K562 (cell line): ENCODE measurements at regions not wholly inside any gene's neighbourhood (a gene's known extent, or its start where the extent isn't known, plus 50 kb on each side); places are given as distances from the start of the nearest gene placed in this dataset.

ENCODE experiments used
- ATAC-seq: fragments of 200-7000 bp; cut with Tn5 transposase; 3 replicates; pipeline ENCODE4 v1.9.1; 2020; ENCODE audit warnings: moderate library complexity
- BruUV-seq: library from RNA; stranded (reverse); fragments of 400-500 nt; replicated peaks from 2 replicates; lab custom pipeline; 2021; lab: Mats Ljungman, UMichigan
- CTCF ChIA-PET: fragments of 300-600 bp; formaldehyde crosslinking; extraction: SDS; loops from one replicate; lab custom pipeline; 2021; ENCODE audit warnings: low intra/inter-chr PET ratio; lab: Yijun Ruan, JAX
- POLR2A ChIA-PET: fragments of 300-600, 350-650 bp; sonication (Branson Sonifier 250); formaldehyde crosslinking; extraction: SDS; loops from one replicate; lab custom pipeline; 2021; ENCODE audit warnings: antibody characterized with exemption, inconsistent platforms; lab: Yijun Ruan, JAX
- DNase-seq, 4 experiments: peaks; one replicate each; pipeline versions ENCODE4 v3.0.0 to v3.0.0-alpha.2; 2011 to 2018; ENCODE audit warnings: low spot score in 3 of 4, mixed read lengths in 3 of 4; ENCODE audit errors: extremely low read depth in 1 of 4
- FAIRE-seq: peaks from 2 replicates; lab custom pipeline; 2011; peaks lifted over from hg19 to GRCh38; lab: Jason Lieb, UNC
- H2AFZ ChIP-seq: 2 replicates; pipeline ENCODE4 v1.6.0; 2011; ENCODE audit warnings: low read depth, low read length, control low read depth, inconsistent platforms
- H3K27ac ChIP-seq: fragments of 200-600 bp; 3 replicates; pipeline ENCODE4 v1.8.0; 2011; ENCODE audit warnings: low read depth, mild to moderate bottlenecking, control low read depth, inconsistent platforms, low read length, moderate library complexity, mixed read lengths; ENCODE audit errors: extremely low read depth
- H3K27me3 ChIP-seq, 2 experiments: fragments of 300-600 bp in 1 of 2; 2 replicates in 1 of 2; 3 replicates in 1 of 2; pipeline versions ENCODE4 v1.6.0 to v1.8.0; 2011; ENCODE audit warnings: inconsistent platforms in 2 of 2, low read length in 2 of 2, mild to moderate bottlenecking in 1 of 2, mixed read lengths in 1 of 2, moderate library complexity in 1 of 2; ENCODE audit not compliant: control insufficient read depth in 2 of 2, insufficient read depth in 2 of 2
- H3K36me3 ChIP-seq: fragments of 300-600 bp; 3 replicates; pipeline ENCODE4 v1.8.0; 2011; ENCODE audit warnings: mild to moderate bottlenecking, low read length, inconsistent platforms; ENCODE audit not compliant: control insufficient read depth, insufficient read depth
- H3K4me1 ChIP-seq, 2 experiments: fragments of 200-600 bp in 1 of 2; replicated peaks in 1 of 2; 2 replicates in 1 of 2; 3 replicates in 1 of 2; pipeline versions ENCODE4 v1.5.1 to v1.8.0; 2011; ENCODE audit warnings: inconsistent platforms in 2 of 2, low read length in 2 of 2, mild to moderate bottlenecking in 1 of 2, mixed read lengths in 1 of 2, moderate library complexity in 1 of 2; ENCODE audit not compliant: control insufficient read depth in 2 of 2, insufficient read depth in 2 of 2
- H3K4me2 ChIP-seq: 2 replicates; pipeline ENCODE4 v1.6.1; 2011; ENCODE audit warnings: low read length, control low read depth, inconsistent platforms, mixed read lengths; ENCODE audit not compliant: insufficient read depth
- H3K4me3 ChIP-seq: fragments of 200-600 bp; sonication (generic), shearing (Covaris generic); 2 replicates; pipeline ENCODE4 v1.5.1; 2016; ENCODE audit warnings: control low read depth, inconsistent platforms
- H3K79me2 ChIP-seq: fragments of 200-600 bp; 3 replicates; pipeline ENCODE4 v1.8.0; 2011; ENCODE audit warnings: low read length, inconsistent platforms; ENCODE audit not compliant: control insufficient read depth, insufficient read depth
- H3K9ac ChIP-seq, 2 experiments: 2 replicates each; pipeline versions ENCODE4 v1.6.0 to v1.6.1; 2011; ENCODE audit warnings: low read depth in 2 of 2, low read length in 2 of 2, control low read depth in 1 of 2, inconsistent platforms in 1 of 2, mild to moderate bottlenecking in 1 of 2, mixed read lengths in 1 of 2; ENCODE audit not compliant: insufficient read depth in 1 of 2
- H3K9me1 ChIP-seq: one replicate; pipeline ENCODE4 v1.6.0; 2011; ENCODE audit warnings: inconsistent platforms, mild to moderate bottlenecking, low read length, moderate library complexity; ENCODE audit not compliant: control insufficient read depth, insufficient read depth
- H3K9me3 ChIP-seq: replicated peaks from 2 replicates; pipeline ENCODE4 v1.5.1; 2011; ENCODE audit warnings: low read depth, low read length, inconsistent platforms; ENCODE audit not compliant: control insufficient read depth, insufficient read depth
- H4K20me1 ChIP-seq: replicated peaks from 2 replicates; pipeline ENCODE4 v1.6.1; 2011; ENCODE audit warnings: low read length, inconsistent platforms, mixed read lengths; ENCODE audit not compliant: control insufficient read depth, insufficient read depth
- CREB1 ChIP-seq, 2 experiments: sonication (generic) in 1 of 2; formaldehyde crosslinking in 1 of 2; IDR thresholded peaks; 2 replicates each; pipeline versions ENCODE4 v1.6.1 to v1.8.0; 2012 to 2022; ENCODE audit warnings: inconsistent platforms in 1 of 2, mild to moderate bottlenecking in 1 of 2, missing genetic modification reagents in 1 of 2, moderate library complexity in 1 of 2
- DDX20 ChIP-seq: fragments of 450-650 bp; IDR thresholded peaks from 2 replicates; pipeline ENCODE4 v1.6.1; 2016; ENCODE audit warnings: missing genetic modification characterization, low read depth, mild to moderate bottlenecking, missing compliant biosample characterization, moderate library complexity
- E2F5 ChIP-seq: sonication (generic); formaldehyde crosslinking; IDR thresholded peaks from 2 replicates; pipeline ENCODE4 v1.8.0; 2022; ENCODE audit warnings: mild to moderate bottlenecking, missing genetic modification reagents
- HLTF ChIP-seq: fragments of 450-650 bp; IDR thresholded peaks from 2 replicates; pipeline ENCODE4 v1.6.1; 2016
- MAZ ChIP-seq, 2 experiments: fragments of 450-650 bp in 1 of 2; sonication (generic) in 1 of 2; formaldehyde crosslinking; IDR thresholded peaks in 1 of 2; conservative IDR thresholded peaks in 1 of 2; 2 replicates each; pipeline versions ENCODE4 v1.4.0 to v1.5.0; 2020; ENCODE audit warnings: mild to moderate bottlenecking in 1 of 2, missing genetic modification reagents in 1 of 2
- MYNN ChIP-seq, 2 experiments: sonication (generic); formaldehyde crosslinking in 1 of 2; IDR thresholded peaks; 2 replicates each; pipeline versions ENCODE4 v1.5.0 to v1.6.1; 2016 to 2020; ENCODE audit warnings: antibody characterized with exemption in 1 of 2, missing genetic modification reagents in 1 of 2
- NFE2L1 ChIP-seq: fragments of 450-650 bp; IDR thresholded peaks from 2 replicates; pipeline ENCODE4 v1.6.1; 2016; ENCODE audit warnings: missing genetic modification characterization, low read depth, mild to moderate bottlenecking, missing compliant biosample characterization, moderate library complexity, borderline replicate concordance
- SMARCA5 ChIP-seq: fragments of 450-650 bp; IDR thresholded peaks from 2 replicates; pipeline ENCODE4 v1.6.1; 2016
- STAT5A ChIP-seq: IDR thresholded peaks from 2 replicates; pipeline ENCODE4 v1.6.1; 2012; ENCODE audit warnings: low read length, inconsistent platforms, borderline replicate concordance
- TCF3 ChIP-seq: sonication (generic); formaldehyde crosslinking; IDR thresholded peaks from 2 replicates; pipeline ENCODE4 v1.4.0; 2020; ENCODE audit warnings: mild to moderate bottlenecking, missing genetic modification reagents
- USF2 ChIP-seq: sonication (generic); formaldehyde crosslinking; IDR thresholded peaks from 2 replicates; pipeline ENCODE4 v1.5.0; 2020; ENCODE audit warnings: missing genetic modification reagents
- ZKSCAN3 ChIP-seq: fragments of 250-450 bp; sonication (Bioruptor Pico); IDR thresholded peaks from 2 replicates; pipeline ENCODE4 v1.4.0; 2020
- ZKSCAN8 ChIP-seq: fragments of 200-800 bp; sonication (Bioruptor generic); IDR thresholded peaks from 2 replicates; pipeline ENCODE4 v1.6.1; 2016; ENCODE audit warnings: missing genetic modification characterization, missing compliant biosample characterization
- ZNF212 ChIP-seq: fragments of 450-650 bp; formaldehyde crosslinking; IDR thresholded peaks from 2 replicates; pipeline ENCODE4 v1.4.0; 2020; ENCODE audit warnings: mild to moderate bottlenecking
- ZNF507 ChIP-seq: conservative IDR thresholded peaks from 2 replicates; pipeline ENCODE4 v1.6.1; 2017; ENCODE audit warnings: missing genetic modification characterization, missing compliant biosample characterization
- ZNF655 ChIP-seq: fragments of 250-450 bp; sonication (Bioruptor Pico); IDR thresholded peaks from 2 replicates; pipeline ENCODE4 v1.5.0; 2021
- ZNF76 ChIP-seq: fragments of 250-450 bp; sonication (Bioruptor Pico); IDR thresholded peaks from 2 replicates; pipeline ENCODE4 v1.4.0; 2020; ENCODE audit warnings: mild to moderate bottlenecking, moderate library complexity, borderline replicate concordance
- WGBS: fragments of 100-300 bp; shearing (Covaris generic); methylation state at CpG from one replicate; pipeline ENCODE4 v1.1.6; 2016; ENCODE audit warnings: low coverage, mixed read lengths; ENCODE audit not compliant: insufficient coverage; ENCODE audit errors: missing lambda C conversion rate; 5-methylcytosine and 5-hydroxymethylcytosine counted together
- in situ Hi-C: fragments of 300-500 bp; cut with MboI; formaldehyde crosslinking; loops from 4 replicates; pipeline ENCODE4 v1.15.0; 2018; ENCODE audit warnings: inconsistent platforms, mixed read lengths
- intact Hi-C: fragments of 100-400 bp; cut with micrococcal nuclease; formaldehyde crosslinking; loops from 2 replicates; pipeline ENCODE4 v1.14.2; 2022
- TF ChIP-seq, protein P1 (sequence below), 2 experiments: fragments of 450-650 bp; IDR thresholded peaks; 2 replicates each; pipeline ENCODE4 v1.6.1; 2016
- TF ChIP-seq, protein P2 (sequence below): sonication (generic); formaldehyde crosslinking; IDR thresholded peaks from 2 replicates; pipeline ENCODE4 v1.8.0; 2022; ENCODE audit warnings: mild to moderate bottlenecking, missing genetic modification reagents

- ChIA-PET POLR2A (no interaction called here), CTCF (no interaction called here)
- Histone ChIP-seq H3K4me3 (no peak overlapping the region), H3K4me1 (no peaks in the 10 kb centered on the region), H2AFZ (no peak overlapping the region), H3K36me3 (no peaks in the 10 kb centered on the region), H3K27me3 (no peaks in the 10 kb centered on the region), H3K9ac (no peak overlapping the region), H3K27ac (no peak overlapping the region), H3K79me2 (no peaks in the 10 kb centered on the region), H3K9me3 (no peaks in the 10 kb centered on the region), H4K20me1 (no peaks in the 10 kb centered on the region), H3K9me1 (no peaks in the 10 kb centered on the region), H3K4me2 (no peak overlapping the region)
- TF ChIP-seq NFE2L1 (tag) (no peak), ZKSCAN3 (CRISPR knock-in tag) (no peak), ZNF212 (CRISPR knock-in tag) (no peak), USF2 (CRISPR knock-in tag) (no peak), CREB1 (IDR thresholded peaks at IDR 0.05) (no peak), CREB1 (CRISPR knock-in tag; IDR thresholded peaks at IDR 0.05) (no peak), SMARCA5 (no peak), MAZ (CRISPR knock-in tag; conservative IDR thresholded peaks at IDR 0.05 in 1 of 2, IDR thresholded peaks at IDR 0.05 in 1 of 2) (no peak), ZNF76 (CRISPR knock-in tag) (no peak), MYNN (IDR thresholded peaks at IDR 0.05) (no peak), MYNN (CRISPR knock-in tag; IDR thresholded peaks at IDR 0.05) (no peak), STAT5A (no peak), TCF3 (CRISPR knock-in tag) (no peak), ZNF507 (tag) (no peak), ZKSCAN8 (CRISPR knock-in tag) (no peak), E2F5 (CRISPR knock-in tag) (no peak), DDX20 (tag) (no peak), HLTF (no peak), ZNF655 (CRISPR knock-in tag) (no peak)
- TF ChIP-seq, protein P1, sequence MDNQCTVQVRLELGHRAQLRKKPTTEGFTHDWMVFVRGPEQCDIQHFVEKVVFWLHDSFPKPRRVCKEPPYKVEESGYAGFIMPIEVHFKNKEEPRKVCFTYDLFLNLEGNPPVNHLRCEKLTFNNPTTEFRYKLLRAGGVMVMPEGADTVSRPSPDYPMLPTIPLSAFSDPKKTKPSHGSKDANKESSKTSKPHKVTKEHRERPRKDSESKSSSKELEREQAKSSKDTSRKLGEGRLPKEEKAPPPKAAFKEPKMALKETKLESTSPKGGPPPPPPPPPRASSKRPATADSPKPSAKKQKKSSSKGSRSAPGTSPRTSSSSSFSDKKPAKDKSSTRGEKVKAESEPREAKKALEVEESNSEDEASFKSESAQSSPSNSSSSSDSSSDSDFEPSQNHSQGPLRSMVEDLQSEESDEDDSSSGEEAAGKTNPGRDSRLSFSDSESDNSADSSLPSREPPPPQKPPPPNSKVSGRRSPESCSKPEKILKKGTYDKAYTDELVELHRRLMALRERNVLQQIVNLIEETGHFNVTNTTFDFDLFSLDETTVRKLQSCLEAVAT (IDR thresholded peaks at IDR 0.05), result no peak
- TF ChIP-seq, protein P2, sequence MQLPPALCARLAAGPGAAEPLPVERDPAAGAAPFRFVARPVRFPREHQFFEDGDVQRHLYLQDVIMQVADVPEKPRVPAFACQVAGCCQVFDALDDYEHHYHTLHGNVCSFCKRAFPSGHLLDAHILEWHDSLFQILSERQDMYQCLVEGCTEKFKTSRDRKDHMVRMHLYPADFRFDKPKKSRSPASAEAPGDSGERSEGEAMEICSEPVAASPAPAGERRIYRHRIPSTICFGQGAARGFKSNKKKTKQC (CRISPR knock-in tag), result no peak
- no peak for ATAC-seq
- in situ Hi-C loops (no loop called here), intact Hi-C loops (no loop called here)
- BruUV-seq, result no TSS peak
- 0% methylated on average over 3 of the region's 3 CpGs for WGBS
- no peak for DNase-seq
- no peak for FAIRE-seq
Observed at GRCh38 chr12:97288531-97288930, 174.1 kb upstream of the RMST start.
